Fibroblast of peridontal ligament (primary cell): ENCODE measurements at regions not wholly inside any gene's neighbourhood (a gene's known extent, or its start where the extent isn't known, plus 50 kb on each side); places are given as distances from the start of the nearest gene placed in this dataset.

Experiments
- DNase-seq: peaks from one replicate; pipeline ENCODE4 v3.0.0-alpha.2; 2010; ENCODE audit errors: extremely low read depth

DNA sequence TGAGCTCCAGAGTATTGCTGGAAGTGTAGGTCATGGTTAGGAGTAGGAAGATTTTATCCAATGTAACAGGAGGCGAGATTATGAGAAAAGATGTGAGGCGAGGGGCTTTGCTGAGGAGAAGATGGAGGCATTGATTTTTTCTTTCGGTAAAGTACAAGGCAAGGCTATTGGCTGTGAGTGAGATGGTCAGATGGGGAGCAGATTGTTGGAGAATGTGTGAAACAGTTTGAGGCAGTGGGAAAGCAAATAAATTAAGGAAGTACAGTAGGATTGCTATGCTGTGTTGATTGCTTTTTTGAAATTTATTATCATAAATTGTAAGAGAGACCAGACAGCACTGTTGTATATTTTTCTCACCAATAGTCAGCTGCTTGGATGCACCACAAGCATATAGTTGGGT, 173.3 kb downstream of the KCNE4 start:
- no peak for DNase-seq

DNA sequence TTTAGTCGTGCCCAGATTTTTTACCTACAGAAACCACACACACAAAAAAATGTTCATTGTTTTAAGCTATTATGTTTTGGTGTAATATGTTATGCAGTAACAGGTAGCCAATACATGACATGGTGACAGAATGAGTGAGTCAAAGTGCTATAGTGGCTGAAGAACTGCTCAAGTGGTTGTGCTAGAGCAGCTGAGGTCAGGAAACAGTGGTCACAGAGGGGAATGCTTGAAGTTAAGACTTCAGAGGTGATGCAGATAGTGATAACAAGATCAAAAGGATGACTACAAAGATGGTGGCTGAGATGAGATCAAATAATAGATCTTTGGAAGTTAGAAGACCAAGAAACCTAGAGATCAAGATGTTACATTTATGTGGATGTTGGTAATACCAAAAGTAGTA, 174.3 kb downstream of the KCNE4 start:
- DNase-seq = no peak

DNA sequence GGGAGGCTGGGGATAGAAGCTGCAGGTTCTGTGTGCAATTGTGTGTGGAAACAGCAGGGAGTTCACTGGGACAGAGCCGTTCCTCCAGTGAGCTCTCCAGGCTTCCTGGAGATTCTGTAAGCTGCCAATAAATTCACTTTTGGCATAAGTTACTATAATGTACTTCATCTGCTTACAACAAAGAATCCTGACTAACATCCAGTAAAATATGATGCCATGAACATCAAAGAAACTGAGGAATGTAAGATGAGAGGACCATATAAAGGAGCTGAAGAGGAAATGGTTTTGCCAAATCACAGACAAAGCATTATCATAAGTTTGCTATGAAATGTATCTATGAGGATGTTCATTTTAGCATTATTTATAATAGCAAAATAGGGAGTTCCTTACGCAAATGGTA, 175.3 kb downstream of the KCNE4 start:
- DNase-seq = no peak

DNA sequence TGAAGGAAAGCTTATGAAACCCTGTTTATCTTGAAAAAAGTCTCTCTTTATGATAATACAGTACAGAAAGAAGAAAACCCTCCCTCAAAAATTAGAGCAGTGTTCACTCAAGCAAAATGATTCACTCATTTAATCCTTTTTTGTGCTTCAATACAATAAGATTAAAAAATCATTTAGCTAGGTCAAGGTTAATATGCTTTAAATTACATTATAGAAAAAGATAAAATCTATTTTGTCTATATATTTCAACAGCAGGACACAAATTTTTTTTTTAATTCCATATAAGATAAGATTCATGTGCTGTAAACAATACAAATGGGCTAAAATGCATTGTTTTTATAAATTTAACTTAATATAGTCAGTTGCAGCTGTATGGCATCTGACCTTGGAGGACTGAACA, 176.9 kb downstream of the KCNE4 start:
- DNase-seq = no peak

DNA sequence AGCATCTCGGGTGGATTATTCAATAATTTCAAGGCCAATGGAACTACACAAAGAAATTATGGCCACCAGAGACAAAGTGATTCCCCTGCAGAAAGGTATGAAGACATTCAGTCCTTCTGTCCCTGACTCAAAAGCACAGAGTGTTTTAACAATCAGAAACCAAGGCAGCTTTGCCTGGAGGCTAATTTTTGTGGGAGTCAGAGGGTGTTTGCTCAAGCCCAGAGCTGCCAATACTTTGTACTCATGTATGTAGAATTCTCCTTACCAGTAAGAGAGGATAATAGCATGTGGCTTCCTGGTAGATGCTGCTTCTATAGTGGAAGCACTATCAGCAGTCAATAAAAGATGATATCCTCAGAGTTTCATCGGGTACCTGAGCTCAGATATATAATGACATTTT, 178.4 kb downstream of the KCNE4 start:
- DNase-seq = no peak

DNA sequence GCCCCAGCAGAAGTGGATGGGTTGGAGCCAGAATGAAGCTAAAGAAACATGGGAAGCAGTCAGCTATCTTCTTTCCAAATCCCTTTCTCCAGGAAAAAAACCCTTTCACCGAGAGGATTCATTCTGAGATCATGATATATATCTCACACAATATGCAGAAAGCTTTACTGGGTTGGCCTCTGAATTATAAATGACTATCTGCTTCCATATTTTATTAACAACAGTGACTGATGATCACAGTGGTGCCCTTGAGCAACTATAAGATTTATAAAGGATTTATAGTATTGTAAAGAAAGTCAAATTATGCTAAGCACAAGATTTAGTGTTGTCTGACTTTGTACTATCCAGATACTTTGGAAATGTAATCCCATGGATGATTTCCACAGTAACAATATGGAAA, 180.3 kb downstream of the KCNE4 start:
- no peak for DNase-seq

DNA sequence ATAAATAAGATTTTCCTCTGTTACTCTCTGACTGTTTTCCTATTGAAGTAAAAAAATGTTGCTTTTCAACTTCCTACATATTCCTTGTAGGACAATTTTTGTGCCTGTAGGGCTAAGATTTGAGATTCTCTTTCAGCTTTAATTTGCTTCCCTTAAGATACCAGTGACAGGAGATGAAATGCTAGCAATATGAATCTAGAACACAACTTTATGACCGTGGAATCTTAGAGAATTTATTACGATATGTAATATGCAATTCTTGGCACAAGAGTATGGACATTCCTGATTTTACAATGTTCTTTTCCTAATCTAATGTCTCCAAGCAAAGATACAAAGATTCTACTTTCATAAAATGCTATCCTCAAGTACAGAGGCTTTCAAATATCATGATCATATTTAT, 180.9 kb downstream of the KCNE4 start:
- DNase-seq = no peak

DNA sequence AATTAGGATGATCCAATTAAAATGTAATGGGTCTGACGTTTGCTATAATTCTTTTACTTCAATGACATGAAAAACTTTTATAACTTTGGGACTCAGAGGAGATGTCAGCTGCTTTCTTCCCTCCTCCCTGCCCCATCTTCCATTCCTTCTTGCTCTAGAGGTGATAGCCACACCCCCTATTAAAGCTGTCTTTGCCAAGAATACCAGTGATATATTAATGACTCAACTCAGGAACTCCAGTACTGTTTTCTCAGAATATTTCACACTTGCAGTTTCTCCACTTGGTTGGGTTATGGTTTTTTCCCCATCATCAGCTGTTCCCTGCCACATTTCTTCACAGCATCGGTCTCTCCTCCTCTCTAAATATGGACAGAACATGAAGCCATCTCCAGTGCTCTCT, 184.0 kb downstream of the KCNE4 start:
- no peak for DNase-seq

DNA sequence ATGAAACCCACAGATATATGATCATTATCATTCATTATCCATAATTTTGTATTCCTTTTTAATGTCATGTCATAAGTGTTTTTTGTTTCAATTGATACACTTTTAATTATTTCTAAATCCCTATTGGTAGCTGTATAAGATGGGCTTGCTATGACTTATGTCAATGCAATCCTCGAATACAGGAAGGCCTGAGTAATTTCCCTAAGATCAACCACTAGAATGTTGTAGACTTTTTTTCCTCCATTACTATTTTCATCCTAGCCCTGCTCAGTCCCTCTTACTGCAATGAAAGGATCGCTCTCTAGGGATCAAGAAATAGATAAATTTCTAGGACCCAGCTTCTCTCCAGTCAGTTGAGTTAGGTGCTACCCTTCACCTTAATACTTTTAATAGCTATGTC, 186.3 kb downstream of the KCNE4 start:
- DNase-seq = no peak

DNA sequence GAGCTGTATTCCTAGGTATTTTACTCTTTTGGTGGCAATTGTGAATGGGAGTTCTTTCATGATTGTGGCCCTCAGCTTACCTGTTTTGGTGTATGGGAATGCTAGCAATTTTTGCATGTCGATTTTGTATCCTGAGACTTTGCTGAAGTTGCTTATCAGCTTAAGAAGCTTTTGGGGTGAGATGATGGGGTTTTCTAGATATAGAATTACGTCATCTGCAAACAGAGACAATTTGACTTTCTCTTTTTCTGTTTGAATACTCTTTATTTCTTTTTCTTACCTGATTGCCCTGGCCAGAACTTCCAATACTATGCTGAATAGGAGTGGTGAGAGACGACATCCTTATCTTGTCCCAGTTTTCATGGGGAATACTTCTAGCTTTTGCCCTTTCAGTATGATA, 191.2 kb downstream of the KCNE4 start:
- DNase-seq = no peak

DNA sequence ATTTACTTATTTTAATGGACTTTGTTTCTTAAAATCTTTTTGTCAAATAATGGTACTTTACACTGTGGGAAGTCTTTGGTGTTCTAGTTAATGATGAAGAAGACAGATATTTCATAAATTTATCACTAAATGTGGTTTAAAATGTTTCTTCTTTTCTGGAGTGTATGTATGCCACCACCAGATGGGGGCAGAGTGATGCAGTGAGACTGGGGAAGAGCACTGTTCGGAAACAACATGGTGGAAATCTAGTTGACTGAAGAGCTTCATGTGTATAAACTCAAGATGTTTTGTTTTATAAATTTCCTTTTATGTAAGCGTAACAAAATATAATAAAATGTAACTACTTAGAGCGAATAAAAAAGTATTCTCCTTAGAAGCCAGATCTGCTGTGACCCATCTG, 195.1 kb downstream of the KCNE4 start:
- DNase-seq = peak; percentile 70

DNA sequence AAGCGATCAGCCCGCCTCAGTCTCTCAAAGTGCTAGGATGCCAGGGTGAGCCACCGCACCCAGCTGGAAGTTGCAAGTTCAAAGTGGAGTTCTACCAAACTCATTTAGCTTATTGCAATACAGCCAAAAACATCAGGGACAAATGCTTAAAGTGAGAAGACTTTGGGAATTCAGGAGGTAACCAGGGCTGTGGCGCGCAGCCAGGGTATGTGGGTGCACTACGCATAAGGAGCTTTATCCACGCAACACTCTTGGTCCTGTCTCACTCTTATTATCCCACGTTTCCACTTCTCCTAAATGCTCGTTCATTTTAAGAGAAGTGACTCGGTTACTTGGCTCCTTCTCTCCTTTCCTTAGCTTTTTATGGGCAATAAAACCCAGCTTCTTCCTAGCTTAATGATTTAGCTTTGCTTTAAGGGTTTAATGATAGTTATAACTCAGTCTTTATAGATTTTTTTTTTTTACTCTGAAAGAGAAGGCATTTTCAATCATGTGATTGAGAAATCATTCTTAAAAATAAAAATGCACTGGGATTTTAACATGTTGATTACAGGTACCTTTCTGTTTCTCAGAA, 199.8 kb downstream of the KCNE4 start:
- no peak for DNase-seq

DNA sequence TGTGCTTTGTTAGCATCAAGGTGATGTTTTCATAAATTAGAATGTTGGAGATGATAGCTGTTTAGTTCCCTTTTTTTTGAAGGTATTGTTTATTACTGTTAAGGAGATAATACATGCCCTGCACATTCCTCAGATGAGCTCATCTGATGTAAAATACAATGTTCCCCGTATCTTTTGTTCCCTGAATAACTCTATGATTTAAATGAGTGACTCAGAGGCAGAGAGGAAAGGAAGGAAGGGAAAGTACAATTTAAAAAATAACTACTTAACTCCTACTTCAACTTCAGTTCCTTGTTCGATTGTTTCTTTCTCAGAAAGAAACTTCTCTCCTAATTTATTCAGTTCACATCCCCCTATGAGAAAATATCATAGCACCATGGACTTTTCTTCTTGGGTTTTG, 208.7 kb downstream of the KCNE4 start:
- DNase-seq = no peak

DNA sequence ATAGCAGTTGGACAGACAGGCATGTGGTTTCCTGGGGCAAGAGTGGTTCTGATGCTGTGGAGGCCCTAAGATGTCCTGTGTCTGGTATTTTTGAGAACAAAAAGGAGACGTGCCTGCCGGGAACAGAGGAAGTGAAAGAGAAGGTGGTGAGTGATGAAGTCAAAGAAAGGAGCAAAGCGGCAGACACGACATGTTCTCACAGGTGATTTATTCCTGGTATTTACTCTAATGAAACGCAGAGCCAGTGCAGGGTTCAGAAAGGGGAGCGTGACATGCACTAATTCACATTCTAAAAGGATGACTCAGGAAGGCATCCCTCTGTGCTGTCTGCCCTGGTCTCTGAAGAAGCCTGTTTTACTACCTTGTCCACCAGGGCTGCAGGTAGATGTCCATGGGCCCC, 211.0 kb downstream of the KCNE4 start:
- DNase-seq = no peak

DNA sequence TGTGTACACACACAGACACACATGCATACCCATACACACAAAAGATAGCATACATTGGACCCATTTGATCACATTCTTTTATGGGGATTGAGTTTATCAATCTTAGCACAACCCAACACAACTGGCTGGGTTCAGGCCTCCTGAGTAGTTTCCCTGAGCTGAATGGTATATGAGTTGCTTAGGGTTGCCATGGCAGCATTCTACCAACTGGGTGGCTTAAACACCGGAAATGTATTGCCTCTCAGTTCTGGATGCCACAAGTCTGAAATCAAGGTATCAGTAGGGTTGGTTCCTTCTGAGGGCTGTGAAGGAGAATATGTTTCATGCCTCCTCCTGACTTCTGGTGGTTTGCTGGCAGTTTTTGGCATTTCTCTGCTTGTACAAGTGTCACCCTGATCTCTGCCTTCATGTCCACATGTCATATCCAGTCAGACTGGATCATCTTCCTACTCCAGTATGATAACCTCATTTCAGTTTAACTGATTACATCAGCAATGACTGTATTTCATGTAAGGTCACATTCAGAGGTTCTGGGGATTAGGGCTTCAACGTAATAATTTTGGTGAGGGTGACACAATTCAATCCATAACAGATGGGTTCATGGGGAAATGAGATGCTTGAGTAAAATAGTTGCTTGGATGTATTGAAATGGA, 212.7 kb downstream of the KCNE4 start:
- DNase-seq = no peak

DNA sequence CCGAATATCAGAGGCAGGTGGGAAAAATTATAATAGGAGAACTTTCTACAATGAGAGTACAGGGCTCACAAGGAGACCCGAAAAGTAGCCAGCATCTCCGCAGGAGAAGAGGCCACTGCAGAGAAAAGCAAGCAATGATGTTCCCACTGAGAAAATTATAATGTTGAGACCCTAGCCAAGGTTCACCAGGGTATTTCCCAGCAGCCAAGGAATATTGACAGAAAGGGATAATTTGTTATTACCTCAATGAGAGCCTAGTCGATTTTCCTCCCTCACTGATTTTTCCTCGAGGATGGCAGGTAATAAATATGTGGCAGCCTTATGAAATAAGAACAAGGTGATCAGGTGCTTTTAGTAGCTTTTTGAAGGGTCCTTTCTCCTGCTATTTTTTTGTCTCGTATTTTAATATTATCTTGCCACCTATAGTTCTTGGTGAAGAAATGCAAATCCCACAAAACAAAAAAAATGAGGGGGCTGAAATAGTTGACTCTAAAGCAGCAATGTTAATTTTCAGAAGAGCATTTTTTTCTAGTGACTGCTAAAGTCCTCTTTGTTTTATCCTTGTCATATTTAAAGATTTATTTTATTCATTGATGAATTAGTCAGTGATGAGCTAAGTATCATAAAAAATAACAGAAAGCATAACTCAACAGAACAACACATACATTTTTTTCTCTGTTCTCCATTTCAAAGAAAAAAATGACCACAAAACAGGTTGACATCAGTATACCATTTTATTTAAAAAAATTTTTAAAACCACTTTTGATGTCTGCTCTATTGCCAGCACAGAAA, 215.4 kb downstream of the KCNE4 start:
- DNase-seq = no peak

DNA sequence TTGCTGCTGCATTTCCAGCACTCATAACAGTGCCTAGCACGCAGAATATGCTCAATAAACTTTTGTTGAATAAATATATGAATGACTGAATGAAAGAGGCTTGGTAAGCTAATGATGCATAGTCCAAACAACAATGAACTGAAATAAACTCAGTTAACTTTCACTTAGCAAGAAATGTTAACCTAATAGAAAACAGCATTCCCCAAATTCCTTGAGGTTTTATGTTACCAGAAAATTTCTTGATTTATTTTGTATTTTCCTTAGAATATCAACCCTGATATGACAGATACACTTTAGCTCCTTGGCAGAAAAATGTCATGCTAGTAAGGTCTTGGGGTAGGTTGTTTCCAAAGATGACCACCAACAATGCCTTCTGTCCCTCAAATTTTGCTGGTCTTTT, 217.4 kb downstream of the KCNE4 start:
- DNase-seq = no peak

DNA sequence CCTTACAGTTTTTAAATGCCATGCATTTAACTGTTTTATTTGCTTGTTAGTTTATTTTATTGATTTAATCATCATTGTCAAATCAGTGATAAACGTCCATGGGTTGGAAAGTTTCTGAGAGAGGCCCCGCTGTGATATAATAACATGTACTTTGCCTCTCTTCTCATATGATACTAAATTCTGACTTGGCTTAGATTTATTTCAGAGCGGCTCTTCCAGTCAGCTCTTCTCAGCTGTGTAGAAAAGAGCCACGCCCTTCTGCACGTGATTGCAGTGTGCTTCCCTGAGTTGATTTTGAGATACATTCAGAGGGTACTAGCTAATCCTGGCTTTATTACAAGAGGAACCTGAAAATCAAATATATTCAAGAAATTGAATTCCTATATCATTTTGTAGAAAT, 218.6 kb downstream of the KCNE4 start:
- DNase-seq = no peak

DNA sequence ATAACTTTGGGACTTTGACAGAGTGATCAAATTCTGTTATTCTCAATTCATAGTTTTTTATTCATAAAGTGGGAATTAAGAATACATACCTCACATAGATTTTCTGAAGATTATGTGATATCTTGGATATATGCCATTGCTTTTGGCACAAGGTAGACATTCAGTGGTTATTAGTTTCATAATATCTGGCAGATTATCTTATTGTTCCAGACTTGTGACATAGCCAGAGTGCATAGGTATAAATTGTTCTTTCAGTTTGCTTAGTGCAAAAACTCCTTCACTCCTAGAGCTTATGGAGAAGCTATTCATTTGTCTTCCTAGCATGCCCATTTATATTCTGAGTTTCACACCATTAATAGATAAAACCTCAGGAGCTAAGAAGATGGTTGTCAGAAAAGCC, 222.0 kb downstream of the KCNE4 start:
- DNase-seq = no peak

DNA sequence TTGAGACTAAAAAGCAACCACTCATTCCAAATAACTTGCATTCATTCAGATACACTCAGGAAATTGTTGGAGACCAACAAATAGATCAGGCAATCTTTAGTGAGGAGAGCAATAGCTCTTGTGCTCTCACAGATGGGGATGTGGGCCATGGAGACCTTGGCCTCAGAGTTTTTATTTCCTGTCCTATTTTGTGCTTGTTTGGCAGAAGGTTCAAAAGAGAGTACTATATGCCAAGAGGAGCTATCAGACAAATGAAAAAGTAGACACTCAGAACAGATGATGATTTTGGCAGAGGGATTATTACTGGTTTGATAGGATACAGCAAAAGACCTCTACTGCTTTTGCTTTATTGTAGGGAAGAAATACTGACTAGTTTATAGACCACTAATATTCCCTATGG, 230.2 kb downstream of the KCNE4 start:
- no peak for DNase-seq

DNA sequence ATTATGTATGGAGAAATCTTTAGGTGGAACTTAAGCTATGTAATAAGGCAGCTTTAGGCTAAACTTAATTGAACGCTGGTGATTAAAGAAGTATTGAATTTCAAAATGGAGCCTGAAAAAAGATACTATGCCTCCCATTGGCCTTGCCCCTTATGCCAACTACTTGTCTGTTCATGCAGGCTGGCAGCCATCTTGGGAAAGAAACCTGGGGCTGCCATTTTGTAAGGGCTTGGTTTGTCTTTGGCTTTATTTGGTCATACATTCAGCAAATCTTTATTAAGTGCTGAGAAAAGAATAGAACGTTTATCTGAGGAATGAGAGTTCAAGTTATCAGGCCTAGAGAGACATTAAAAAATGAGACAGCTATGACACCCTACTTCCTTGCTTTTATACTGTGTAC, 231.3 kb downstream of the KCNE4 start:
- DNase-seq = no peak

DNA sequence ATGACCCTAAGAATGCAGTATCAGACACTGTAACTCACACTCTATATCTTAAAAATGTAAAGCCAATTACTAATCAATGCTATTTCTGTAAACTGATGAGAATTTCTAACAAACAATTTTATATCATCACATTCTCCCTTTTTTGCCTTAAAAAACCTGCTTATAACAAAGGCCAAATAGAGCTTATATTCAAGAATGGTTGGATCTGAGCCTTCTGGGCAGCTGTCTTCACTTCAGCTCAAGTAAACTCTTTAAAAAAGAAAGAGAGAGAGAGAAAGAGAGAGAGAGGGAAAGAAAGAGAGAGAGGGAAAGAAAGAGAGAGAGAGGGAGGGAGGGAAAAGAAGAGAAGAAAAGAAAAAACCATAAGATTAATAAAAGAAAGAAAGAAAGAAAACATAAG, 231.8 kb downstream of the KCNE4 start:
- DNase-seq = no peak
